CD4-positive, alpha-beta T cell treated with Interferon alpha-2 for 1 hour (primary cell): ENCODE measurements at regions not wholly inside any gene's neighbourhood (a gene's known extent, or its start where the extent isn't known, plus 50 kb on each side); places are given as distances from the start of the nearest gene placed in this dataset.

Experiments
- DNase-seq, 2 donors: peaks; one replicate each; pipeline ENCODE4 v3.0.0-alpha.2; 2020 to 2022

GRCh38 chr11:15586741-15587473 lies 472.2 kb downstream of the INSC start:
- DNase-seq, result no peak

DNA sequence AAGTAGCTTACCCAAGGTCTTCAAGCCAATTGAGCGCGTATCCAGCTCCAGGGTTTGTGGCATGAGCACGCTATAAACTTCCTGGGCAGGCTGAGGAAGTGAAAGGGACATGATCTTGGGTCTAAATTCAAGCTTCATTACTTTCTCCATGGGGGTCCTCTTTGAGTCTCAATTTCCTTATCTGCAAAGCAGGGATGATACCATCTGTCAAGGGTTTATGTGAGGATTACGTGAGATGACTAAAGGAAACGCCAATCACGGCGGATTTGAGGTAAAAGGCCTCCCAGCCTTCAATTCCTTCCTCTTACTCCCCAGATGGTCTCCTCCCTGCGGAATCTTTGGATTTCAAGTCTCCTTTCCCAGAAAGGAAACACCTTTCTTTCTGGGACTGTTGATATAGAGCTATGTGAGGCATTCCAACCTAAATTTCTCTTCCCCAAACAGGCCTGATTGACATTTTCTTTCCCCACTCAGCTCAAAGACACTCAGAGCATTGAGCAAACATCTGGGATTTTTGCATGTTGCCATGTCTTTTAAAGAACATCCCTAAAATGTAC lies 474.4 kb downstream of the INSC start:
- no peak for DNase-seq

DNA sequence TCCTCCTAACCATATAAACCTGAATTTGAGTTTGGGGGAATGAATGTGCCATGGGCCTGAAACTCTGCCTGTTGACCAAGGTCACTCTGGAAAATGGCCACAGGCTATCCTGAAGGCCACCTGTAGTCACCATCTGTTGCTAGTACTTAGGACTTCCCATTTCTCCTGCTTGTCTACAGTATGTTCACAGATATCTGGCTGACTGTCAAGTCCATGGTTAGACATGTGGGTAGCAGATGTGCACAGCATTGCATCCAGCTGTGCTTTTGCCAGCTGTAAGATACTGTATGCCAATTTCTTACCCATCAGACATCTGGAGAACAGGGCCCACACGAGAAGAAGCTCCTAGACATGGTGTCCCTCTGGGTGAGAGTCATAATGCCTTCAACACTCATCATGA lies 475.4 kb downstream of the INSC start:
- DNase-seq, result no peak

DNA sequence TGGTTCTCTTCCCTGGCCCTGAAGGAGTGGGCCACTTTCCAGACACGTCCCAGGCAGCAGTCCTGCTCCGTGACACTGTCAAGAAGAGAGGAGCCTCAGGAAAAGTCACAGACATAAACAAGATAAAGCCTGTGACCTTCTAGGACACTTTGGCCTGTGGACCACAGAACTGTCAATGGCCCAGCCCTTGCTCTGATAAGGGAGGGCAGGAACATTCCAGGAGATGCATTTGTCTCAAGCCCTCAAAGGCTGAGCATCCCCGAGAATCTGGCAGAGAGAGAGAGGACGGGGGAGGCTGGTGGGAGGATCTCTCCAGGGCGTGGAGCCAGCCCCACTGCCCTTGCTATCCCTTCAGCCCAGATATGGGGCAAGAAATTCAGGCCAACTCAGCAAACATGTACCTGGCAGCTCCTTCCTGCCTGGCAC lies 476.4 kb downstream of the INSC start:
- no peak for DNase-seq

- no peak for DNase-seq
These were observed 479.9 kb downstream of the INSC start for GRCh38 chr11:15594607-15595006.

- no peak for DNase-seq
These were observed 484.7 kb downstream of the INSC start for GRCh38 chr11:15599376-15599775.

DNA sequence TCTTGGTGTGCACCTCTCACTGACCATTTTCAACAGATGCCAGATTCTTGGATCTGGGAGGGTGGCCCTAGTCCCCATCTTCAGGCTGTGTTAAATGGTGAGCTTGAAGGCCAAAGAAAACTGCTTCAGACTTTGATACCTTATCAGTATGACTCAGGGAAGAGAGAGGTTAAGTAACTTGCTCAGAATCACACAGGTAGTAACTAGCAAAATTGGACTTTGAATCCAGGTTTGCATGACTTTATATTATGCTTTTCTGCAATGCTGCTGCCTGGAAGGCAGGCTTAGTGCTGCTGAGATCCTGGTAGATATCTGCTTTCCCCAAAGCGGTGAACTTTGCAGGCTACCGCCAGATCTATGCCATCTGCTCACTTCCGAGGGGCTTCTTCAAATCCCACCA lies 487.3 kb downstream of the INSC start:
- no peak for DNase-seq

- no peak for DNase-seq
These were observed 488.3 kb downstream of the INSC start for GRCh38 chr11:15602785-15603567.

DNA sequence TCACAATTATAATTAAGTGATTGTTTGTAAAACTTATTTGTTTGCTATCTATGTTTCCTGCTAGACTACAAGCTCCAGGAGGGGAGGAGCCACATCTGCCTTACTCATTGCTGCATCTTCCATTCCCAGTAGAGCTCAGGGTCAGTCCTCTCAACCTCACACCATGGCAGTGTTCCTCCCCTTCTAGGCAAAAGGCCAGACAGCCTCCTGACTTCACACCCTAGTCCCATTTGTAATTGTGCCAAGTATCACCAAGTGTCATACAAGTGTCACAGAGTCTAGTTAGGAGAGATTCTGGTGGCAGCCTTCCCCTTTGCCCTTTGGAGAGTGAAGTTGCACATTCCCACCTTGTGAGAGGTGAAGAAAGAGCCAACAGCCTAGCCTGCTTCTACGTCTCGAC lies 490.4 kb downstream of the INSC start:
- no peak for DNase-seq

- no peak for DNase-seq
These were observed 492.8 kb downstream of the INSC start for GRCh38 chr11:15607361-15608036.

DNA sequence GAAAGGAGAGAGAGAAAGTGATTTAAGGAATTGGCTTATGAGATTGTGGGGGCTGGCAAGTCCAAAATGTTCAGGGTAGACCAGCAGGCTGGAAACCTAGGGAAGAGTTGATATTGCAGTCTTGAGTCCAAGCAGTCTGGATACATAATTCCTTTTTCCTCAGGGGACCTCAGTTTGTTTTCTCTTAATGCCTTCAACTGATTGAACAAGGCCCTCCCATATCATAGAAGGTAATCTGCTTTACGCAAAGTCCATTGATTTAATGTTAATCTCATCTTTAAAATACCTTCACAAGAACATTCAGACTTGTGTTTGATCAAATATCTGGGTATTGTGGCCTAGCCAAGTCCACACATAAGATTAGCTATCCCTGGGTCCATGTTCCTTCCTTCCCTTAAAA lies 494.7 kb downstream of the INSC start:
- no peak for DNase-seq

GRCh38 chr11:15610881-15611280 lies 496.2 kb downstream of the INSC start:
- DNase-seq, result no peak

- no peak for DNase-seq
These were observed 498.5 kb downstream of the INSC start for GRCh38 chr11:15613251-15613650.

- DNase-seq, result no peak
These were observed 499.1 kb downstream of the INSC start for GRCh38 chr11:15613789-15614188.

DNA sequence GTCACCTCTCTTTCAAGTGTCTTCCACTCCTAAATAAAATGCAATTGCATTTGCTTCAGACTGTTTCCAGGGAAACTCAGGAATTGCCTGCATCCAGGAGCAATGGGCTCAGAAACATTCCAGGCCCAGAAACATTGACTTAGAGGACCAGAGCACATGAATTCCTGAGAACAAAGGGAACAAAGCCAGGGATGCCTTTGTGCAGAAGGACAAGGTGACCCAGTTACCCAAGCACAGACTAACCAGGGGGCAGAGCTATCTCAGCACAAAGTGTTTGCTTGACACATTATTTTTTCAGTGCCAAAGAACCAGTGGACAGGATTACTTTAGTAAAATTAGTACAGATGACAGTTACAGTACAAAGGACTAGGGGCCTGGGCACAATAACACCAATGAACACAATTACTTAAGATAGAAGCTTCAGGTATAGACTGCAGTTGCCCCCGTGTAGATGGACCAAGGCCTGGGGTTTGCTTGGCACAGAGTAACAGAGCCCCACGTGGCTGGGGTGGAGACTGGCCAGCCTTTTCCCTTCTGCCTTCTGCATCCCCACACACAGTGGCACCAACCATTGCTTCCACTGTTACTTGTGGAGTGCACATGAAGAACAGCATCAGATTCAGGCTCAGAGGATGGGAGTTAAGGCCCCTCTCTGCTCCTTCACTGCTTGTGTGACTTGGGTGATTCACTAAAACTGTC lies 500.8 kb downstream of the INSC start:
- DNase-seq, result no peak

DNA sequence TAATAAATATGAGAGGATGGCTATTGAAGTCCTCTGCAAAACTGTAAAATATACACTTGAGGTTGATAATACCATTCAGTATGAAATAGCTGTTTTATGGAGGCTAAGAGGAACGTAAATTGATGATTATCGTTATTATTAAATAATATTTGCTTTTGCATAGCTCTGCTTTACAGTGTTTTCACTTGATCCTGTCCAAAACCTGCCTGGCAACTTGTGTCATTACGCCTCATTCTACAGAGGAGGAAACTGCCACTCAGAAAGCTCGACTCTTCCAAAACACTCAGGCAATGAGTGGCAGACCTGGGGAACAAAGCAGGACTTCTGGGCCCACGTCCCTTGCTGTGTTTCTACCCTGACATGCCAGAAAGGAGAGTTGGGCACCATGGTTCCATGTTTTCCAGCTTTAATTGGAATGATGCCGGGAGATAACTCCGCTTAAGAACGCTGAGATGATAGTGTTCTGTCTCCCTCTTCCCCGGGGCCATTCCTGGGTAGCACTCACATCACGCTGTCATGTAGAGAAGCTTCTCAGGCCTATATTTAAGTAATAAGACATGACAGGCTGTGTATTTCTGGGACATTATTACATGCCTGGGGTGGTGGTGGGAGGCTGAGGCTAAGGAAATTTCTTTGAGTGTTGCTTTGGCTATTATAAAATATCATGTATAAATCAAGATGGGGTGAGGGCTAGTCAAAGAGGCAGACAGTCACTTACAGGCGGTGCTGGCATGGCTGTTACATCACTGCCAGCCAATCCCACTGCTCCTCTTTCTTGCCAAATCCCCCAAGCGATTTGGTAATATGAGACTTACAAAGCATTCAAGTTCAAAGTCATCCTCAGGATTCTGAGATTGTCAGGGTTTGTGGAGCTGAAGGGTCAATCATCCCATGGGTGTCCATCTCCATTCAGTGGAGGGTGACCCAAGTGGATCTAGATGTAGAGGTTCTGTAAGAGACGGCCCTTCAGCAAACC lies 501.7 kb downstream of the INSC start:
- no peak for DNase-seq

DNA sequence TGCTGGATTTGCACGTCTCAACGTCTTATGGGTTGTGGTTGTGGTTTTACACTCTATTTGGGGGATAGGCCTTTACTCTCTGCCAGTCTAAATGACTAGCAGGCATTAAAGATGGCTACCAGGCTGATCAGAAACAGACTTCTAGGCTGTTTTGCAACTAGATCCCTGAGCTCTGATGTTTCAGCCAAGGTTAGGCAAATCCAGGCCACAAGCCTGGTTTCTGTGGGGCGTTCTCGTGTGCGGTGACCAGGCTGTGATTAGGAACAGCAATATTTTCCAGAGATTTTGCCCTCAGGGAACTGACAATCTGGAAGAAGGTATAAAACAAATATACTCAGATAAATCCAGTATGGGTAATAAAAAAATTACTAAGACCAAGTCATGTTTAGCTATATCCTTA lies 502.4 kb downstream of the INSC start:
- DNase-seq, result no peak

DNA sequence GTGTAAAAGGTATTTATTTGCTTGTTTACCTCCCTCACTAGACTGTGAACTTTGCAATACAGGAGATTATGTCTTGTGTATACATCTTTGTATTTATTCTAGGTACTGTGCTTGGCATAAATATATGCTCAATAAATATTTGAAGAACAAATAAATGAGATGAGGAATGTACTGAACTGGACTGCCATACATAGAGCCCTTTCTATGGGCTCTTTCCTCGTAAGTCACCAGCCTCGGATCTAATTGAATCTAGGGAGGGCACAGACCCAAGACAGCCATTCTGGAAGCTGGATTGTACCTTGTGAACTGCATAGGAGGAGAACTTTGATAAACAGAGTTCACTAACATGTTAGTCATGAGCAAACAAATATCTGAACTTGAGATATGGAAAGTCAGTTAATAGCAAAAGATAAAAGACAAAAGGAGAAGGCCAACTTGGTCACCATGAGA lies 503.9 kb downstream of the INSC start:
- DNase-seq, result no peak

- DNase-seq, result no peak
These were observed 506.8 kb downstream of the INSC start for GRCh38 chr11:15621565-15621964.

- DNase-seq, result no peak
These were observed 507.6 kb downstream of the INSC start for GRCh38 chr11:15622231-15622890.

GRCh38 chr11:15624701-15625100 lies 510.0 kb downstream of the INSC start:
- DNase-seq, result no peak
